Cardiac muscle cell (in vitro differentiated cells and primary cell): ENCODE measurements at regions not wholly inside any gene's neighbourhood (a gene's known extent, or its start where the extent isn't known, plus 50 kb on each side); places are given as distances from the start of the nearest gene placed in this dataset.

ENCODE experiments used
- DNase-seq, 2 donors: peaks; one replicate each; pipeline versions ENCODE4 v3.0.0 to v3.0.0-alpha.2; 2010 to 2017; ENCODE audit warnings: low read depth in 1 of 2, low spot score in 1 of 2
- H3K27ac ChIP-seq: fragments of 200-600 bp; sonication (generic); 2 replicates; pipeline ENCODE4 v1.5.1; 2016
- H3K27me3 ChIP-seq: fragments of 200-600 bp; sonication (generic); 2 replicates; pipeline ENCODE4 v1.6.0; 2016; ENCODE audit warnings: control low read depth
- H3K36me3 ChIP-seq: fragments of 200-600 bp; sonication (generic); 2 replicates; pipeline ENCODE4 v1.5.1; 2016; ENCODE audit warnings: control low read depth
- H3K4me1 ChIP-seq: fragments of 200-600 bp; sonication (generic); 2 replicates; pipeline ENCODE4 v1.8.1; 2017; ENCODE audit warnings: low read depth, mild to moderate bottlenecking, mixed run types
- H3K4me3 ChIP-seq: fragments of 200-600 bp; sonication (generic); 2 replicates; pipeline ENCODE4 v1.5.1; 2016; ENCODE audit warnings: mild to moderate bottlenecking
- H3K9me3 ChIP-seq: fragments of 200-600 bp; sonication (generic); 2 replicates; pipeline ENCODE4 v1.5.1; 2017; ENCODE audit warnings: low read depth, mild to moderate bottlenecking, control low read depth
- TF ChIP-seq, protein P1 (sequence below): IDR thresholded peaks from 2 replicates; pipeline ENCODE4 v1.5.1; 2012; ENCODE audit warnings: low read depth, mild to moderate bottlenecking, low read length

DNA sequence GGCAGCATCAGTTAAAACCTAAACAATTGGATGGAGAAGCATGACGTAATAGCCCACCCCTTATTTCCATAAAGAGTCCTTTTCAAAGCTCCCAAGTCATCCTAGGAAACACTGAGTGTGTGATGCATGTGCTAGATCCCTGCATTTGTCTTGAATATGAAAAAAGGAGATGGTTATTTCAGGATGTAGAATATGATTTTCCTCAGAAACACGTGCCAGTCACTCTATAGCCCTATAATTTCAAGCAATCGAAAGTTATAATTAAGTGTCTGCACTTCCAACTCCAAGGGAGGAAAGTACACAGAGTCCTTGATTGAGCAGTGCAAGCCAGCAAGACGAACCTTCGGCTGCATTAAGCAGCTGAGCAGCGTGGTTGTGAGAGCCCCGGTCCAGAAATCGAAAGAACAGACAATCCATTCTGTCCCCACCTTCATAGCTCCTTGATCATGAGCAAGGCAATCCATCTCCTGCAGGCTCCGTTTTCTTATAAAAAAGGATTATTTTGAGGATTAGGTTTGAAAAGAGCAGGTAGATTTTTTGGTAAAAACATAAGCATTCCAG, 287.7 kb downstream of the FBXO15 start:
- TF ChIP-seq, protein P1, sequence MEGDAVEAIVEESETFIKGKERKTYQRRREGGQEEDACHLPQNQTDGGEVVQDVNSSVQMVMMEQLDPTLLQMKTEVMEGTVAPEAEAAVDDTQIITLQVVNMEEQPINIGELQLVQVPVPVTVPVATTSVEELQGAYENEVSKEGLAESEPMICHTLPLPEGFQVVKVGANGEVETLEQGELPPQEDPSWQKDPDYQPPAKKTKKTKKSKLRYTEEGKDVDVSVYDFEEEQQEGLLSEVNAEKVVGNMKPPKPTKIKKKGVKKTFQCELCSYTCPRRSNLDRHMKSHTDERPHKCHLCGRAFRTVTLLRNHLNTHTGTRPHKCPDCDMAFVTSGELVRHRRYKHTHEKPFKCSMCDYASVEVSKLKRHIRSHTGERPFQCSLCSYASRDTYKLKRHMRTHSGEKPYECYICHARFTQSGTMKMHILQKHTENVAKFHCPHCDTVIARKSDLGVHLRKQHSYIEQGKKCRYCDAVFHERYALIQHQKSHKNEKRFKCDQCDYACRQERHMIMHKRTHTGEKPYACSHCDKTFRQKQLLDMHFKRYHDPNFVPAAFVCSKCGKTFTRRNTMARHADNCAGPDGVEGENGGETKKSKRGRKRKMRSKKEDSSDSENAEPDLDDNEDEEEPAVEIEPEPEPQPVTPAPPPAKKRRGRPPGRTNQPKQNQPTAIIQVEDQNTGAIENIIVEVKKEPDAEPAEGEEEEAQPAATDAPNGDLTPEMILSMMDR = no peak
- no peak for DNase-seq
- Histone ChIP-seq H3K9me3 (no peaks in the 10 kb centered on the region), H3K4me3 (no peak overlapping the region), H3K36me3 (no peaks in the 10 kb centered on the region), H3K4me1 (no peaks in the 10 kb centered on the region), H3K27ac (no peak overlapping the region), H3K27me3 (no peaks in the 10 kb centered on the region)

DNA sequence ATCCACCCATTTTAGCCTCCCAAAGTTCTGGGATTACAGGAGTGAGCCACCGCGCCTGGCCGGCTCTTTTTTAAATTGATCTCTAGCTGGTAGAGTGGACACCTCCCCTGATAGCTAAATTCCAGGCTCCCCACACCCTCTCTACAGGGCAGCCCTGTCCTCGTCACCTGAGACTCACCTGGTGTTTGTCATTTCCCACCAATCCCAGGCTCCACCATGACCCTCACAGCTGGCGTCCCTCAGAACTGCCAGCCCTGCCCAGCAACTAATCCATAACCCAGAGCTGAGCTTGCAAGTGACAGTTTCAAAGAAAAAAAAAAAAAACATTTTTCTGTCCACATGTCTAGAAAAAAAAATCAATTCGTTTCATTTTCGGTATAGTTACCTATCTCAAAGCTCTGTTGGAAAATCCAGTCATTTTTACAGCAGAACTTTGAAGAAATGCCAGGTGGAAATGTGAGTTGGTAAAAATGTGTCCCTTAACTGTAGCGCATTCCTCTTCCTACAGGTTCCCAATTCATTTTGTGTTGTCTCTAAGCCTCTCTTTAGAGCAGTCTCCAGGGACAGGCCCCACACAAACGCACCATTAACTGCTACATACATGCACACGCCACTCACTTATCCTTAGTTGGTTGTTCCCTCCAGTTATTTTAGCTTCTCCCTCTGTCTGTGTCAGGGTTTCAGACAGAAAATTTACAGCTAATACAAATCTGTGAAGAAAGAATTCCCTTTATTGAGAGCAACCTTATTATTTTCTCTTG, 294.7 kb downstream of the FBXO15 start:
- H3K27ac ChIP-seq = no peak overlapping the region
- no peak for DNase-seq
- TF ChIP-seq, protein P1 = no peak

DNA sequence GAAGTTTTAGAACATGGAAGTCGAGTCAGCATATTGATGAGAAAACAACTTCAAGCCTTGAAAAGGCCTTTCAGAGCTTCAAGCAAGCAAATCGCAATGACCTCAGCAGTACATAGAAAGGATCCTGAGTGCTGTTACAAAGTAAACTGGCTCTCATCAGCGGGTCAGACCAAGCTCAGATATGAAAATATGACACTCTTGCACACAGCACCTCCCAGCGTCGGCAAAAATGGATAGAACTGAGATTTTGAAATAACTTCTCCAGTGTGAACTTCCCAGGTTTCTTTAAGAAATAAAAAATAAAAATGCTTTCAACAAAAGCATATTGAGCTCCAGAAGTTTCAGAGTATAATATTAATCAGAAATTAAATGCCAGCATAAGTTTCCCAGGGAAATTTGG, 296.9 kb downstream of the FBXO15 start:
- Histone ChIP-seq H3K27ac (no peak overlapping the region), H3K36me3 (no peaks in the 10 kb centered on the region), H3K27me3 (no peaks in the 10 kb centered on the region), H3K4me3 (no peak overlapping the region), H3K9me3 (no peaks in the 10 kb centered on the region), H3K4me1 (peaks cover 16% of the 10 kb centered on the region)
- DNase-seq = no peak
- TF ChIP-seq, protein P1 = no peak

More for the DNA sequence above, 294.7 kb downstream of the FBXO15 start:
- H3K9me3 ChIP-seq = no peaks in the 10 kb centered on the region
- H3K4me3 ChIP-seq = no peak overlapping the region
- H3K36me3 ChIP-seq = no peaks in the 10 kb centered on the region
- peaks cover 16% of the 10 kb centered on the region for H3K4me1 ChIP-seq
- no peaks in the 10 kb centered on the region for H3K27me3 ChIP-seq

DNA sequence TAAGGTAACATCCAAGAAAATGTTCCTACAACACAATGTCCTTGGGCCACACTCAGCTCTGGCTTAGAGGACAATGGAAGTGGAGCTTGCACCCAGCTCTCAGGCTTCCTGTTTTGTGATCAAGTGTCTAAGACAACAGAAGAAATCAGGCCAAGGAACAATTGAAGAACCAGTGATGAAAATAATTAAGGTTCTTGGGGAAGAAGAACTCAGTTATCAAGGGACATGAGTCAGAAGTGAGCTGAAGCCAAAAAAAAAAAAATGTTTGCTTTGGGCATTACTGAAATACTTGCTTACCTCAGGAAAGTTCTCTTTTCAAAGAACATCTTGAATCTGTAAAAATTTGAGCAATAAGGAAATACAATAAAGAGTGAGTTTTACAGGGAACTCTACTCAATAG, 299.0 kb downstream of the FBXO15 start:
- H3K27me3 ChIP-seq = no peaks in the 10 kb centered on the region
- H3K4me1 ChIP-seq = peaks cover 14% of the 10 kb centered on the region
- H3K36me3 ChIP-seq = no peaks in the 10 kb centered on the region
- H3K4me3 ChIP-seq = no peak overlapping the region
- H3K27ac ChIP-seq = no peak overlapping the region
- TF ChIP-seq, protein P1 = no peak
- no peaks in the 10 kb centered on the region for H3K9me3 ChIP-seq
- DNase-seq = peak in 1 of 2 donors; percentile 75

DNA sequence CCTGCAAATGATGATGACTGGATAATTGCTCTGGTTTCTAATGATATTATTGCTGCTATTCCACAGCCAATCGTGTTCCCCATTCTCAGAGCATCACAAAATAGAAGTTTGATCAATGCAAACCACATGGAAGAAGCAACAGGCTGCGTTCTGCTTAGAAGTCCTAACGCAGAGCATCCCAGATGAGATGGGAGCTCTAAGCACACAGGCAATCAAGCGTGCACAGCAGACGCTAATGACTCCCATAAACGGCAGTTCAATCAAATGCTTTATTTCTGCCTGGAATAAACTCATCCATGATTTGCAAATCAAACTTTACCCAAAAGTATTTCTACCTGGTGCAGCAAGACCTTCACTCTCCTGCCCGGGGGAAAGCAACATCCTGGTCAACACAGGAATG, 304.2 kb downstream of the FBXO15 start:
- H3K36me3 ChIP-seq = no peaks in the 10 kb centered on the region
- TF ChIP-seq, protein P1 = no peak
- no peaks in the 10 kb centered on the region for H3K9me3 ChIP-seq
- no peak for DNase-seq
- no peak overlapping the region for H3K4me3 ChIP-seq
- H3K27me3 ChIP-seq = no peaks in the 10 kb centered on the region
- peaks cover 16% of the 10 kb centered on the region for H3K4me1 ChIP-seq
- H3K27ac ChIP-seq = no peak overlapping the region
